IMR-90 (cell line): ENCODE measurements at regions not wholly inside any gene's neighbourhood (a gene's known extent, or its start where the extent isn't known, plus 50 kb on each side); places are given as distances from the start of the nearest gene placed in this dataset.

Source experiments
- ATAC-seq: fragments of 200-7000 bp; cut with Tn5 transposase; 2 replicates; pipeline ENCODE4 v1.9.1; 2020; ENCODE audit warnings: low read depth, mild to moderate bottlenecking, moderate library complexity
- BruUV-seq: library from RNA; stranded (reverse); fragments of 400-500 nt; replicated peaks from 2 replicates; lab custom pipeline; 2021; lab: Mats Ljungman, UMichigan
- CTCF ChIA-PET: fragments of 300-600 bp; formaldehyde crosslinking; extraction: SDS; loops from one replicate; lab custom pipeline; 2021; ENCODE audit warnings: antibody characterized with exemption; lab: Yijun Ruan, JAX
- POLR2A ChIA-PET: fragments of 300-600 bp; sonication (Branson Sonifier 250); formaldehyde crosslinking; loops from one replicate; lab custom pipeline; 2022; ENCODE audit warnings: antibody characterized with exemption; ENCODE audit not compliant: unreplicated experiment; lab: Charles Lee
- DNase-seq: peaks from one replicate; pipeline ENCODE4 v3.0.0; 2013
- H2AFZ ChIP-seq: replicated peaks from 2 replicates; pipeline ENCODE3; 2013; ENCODE audit warnings: low read length, mild to moderate bottlenecking; ENCODE audit not compliant: poor library complexity
- H2AK5ac ChIP-seq: 2 replicates; pipeline ENCODE4 v1.6.1; 2013; ENCODE audit warnings: low read depth, low read length, inconsistent platforms
- H2AK9ac ChIP-seq: replicated peaks from 2 replicates; pipeline ENCODE3; 2013; ENCODE audit warnings: mild to moderate bottlenecking, low read depth, low read length, moderate library complexity; ENCODE audit not compliant: poor library complexity
- H2BK120ac ChIP-seq: 2 replicates; pipeline ENCODE4 v1.6.1; 2013; ENCODE audit warnings: low read depth, low read length, inconsistent platforms
- H2BK15ac ChIP-seq: 3 replicates; pipeline ENCODE4 v1.6.1; 2013; ENCODE audit warnings: low read depth, low read length, inconsistent platforms
- H2BK20ac ChIP-seq: 2 replicates; pipeline ENCODE4 v1.6.1; 2013; ENCODE audit warnings: low read depth, mild to moderate bottlenecking, inconsistent platforms, low read length, moderate library complexity
- H2BK5ac ChIP-seq: 2 replicates; pipeline ENCODE4 v1.6.1; 2013; ENCODE audit warnings: mild to moderate bottlenecking, low read depth, low read length, inconsistent platforms; ENCODE audit not compliant: poor library complexity, severe bottlenecking
- H3K14ac ChIP-seq: replicated peaks from 2 replicates; pipeline ENCODE4 v1.6.1; 2013; ENCODE audit warnings: low read depth, low read length, inconsistent platforms
- H3K18ac ChIP-seq: 2 replicates; pipeline ENCODE4 v1.6.1; 2013; ENCODE audit warnings: low read depth, low read length, control low read depth
- H3K23ac ChIP-seq: 2 replicates; pipeline ENCODE4 v1.6.1; 2013; ENCODE audit warnings: low read depth, low read length, inconsistent platforms
- H3K27ac ChIP-seq: 2 replicates; pipeline ENCODE4 v1.5.1; 2013; ENCODE audit warnings: mild to moderate bottlenecking, control low read depth, low read length; ENCODE audit not compliant: insufficient read depth
- H3K27me3 ChIP-seq: 2 replicates; pipeline ENCODE4 v1.6.1; 2013; ENCODE audit warnings: low read length; ENCODE audit not compliant: control insufficient read depth, insufficient read depth
- H3K36me3 ChIP-seq: 2 replicates; pipeline ENCODE4 v1.6.1; 2013; ENCODE audit warnings: low read length, mixed read lengths; ENCODE audit not compliant: control insufficient read depth, insufficient read depth
- H3K4ac ChIP-seq: 2 replicates; pipeline ENCODE4 v1.6.1; 2013; ENCODE audit warnings: low read depth, low read length, inconsistent platforms
- H3K4me1 ChIP-seq: 2 replicates; pipeline ENCODE4 v1.6.1; 2013; ENCODE audit warnings: low read length, mixed read lengths; ENCODE audit not compliant: control insufficient read depth, insufficient read depth
- H3K4me2 ChIP-seq: 2 replicates; pipeline ENCODE4 v1.6.1; 2013; ENCODE audit warnings: low read depth, mild to moderate bottlenecking, control low read depth, low read length, moderate library complexity
- H3K4me3 ChIP-seq: 2 replicates; pipeline ENCODE4 v1.5.1; 2013; ENCODE audit warnings: low read depth, mild to moderate bottlenecking, control low read depth, low read length, moderate library complexity; ENCODE audit not compliant: insufficient read depth
- H3K56ac ChIP-seq: 2 replicates; pipeline ENCODE4 v1.6.1; 2013; ENCODE audit warnings: low read length, inconsistent platforms; ENCODE audit not compliant: insufficient read depth; ENCODE audit errors: extremely low read depth
- H3K79me1 ChIP-seq, 2 experiments: 2 replicates each; pipeline ENCODE4 v1.6.1; 2013; ENCODE audit warnings: low read length in 2 of 2, inconsistent platforms in 1 of 2, low read depth in 1 of 2
- H3K9ac ChIP-seq: 2 replicates; pipeline ENCODE4 v1.6.1; 2013; ENCODE audit warnings: low read depth, low read length, control low read depth
- H3K9me1 ChIP-seq: 2 replicates; pipeline ENCODE4 v1.6.1; 2013; ENCODE audit warnings: low read length, inconsistent platforms; ENCODE audit not compliant: insufficient read depth
- H3K9me3 ChIP-seq: 2 replicates; pipeline ENCODE4 v1.6.1; 2013; ENCODE audit warnings: low read length; ENCODE audit not compliant: control insufficient read depth, insufficient read depth
- H4K20me1 ChIP-seq: 2 replicates; pipeline ENCODE4 v1.6.1; 2013; ENCODE audit warnings: low read length, inconsistent platforms; ENCODE audit not compliant: insufficient read depth
- H4K5ac ChIP-seq: 2 replicates; pipeline ENCODE4 v1.6.1; 2013; ENCODE audit warnings: mild to moderate bottlenecking, low read depth, low read length, control low read depth
- H4K8ac ChIP-seq, 2 experiments: 2 replicates each; pipeline ENCODE4 v1.6.1; 2013; ENCODE audit warnings: low read depth in 2 of 2, low read length in 2 of 2, control low read depth in 1 of 2, inconsistent platforms in 1 of 2
- H4K91ac ChIP-seq: 2 replicates; pipeline ENCODE4 v1.6.1; 2013; ENCODE audit warnings: low read depth, low read length, inconsistent platforms; ENCODE audit not compliant: insufficient read depth
- BHLHE40 ChIP-seq: fragments of 150-350 bp; IDR thresholded peaks from 2 replicates; pipeline ENCODE4 v1.6.1; 2016; ENCODE audit warnings: mild to moderate bottlenecking, low read depth, low read length
- CHD1 ChIP-seq: IDR thresholded peaks from 2 replicates; pipeline ENCODE4 v1.6.1; 2012; ENCODE audit warnings: low read depth, low read length, improper control_type of control experiment
- FOS ChIP-seq: fragments of 150-350 bp; IDR thresholded peaks from 2 replicates; pipeline ENCODE4 v1.6.1; 2016; ENCODE audit warnings: low read depth, low read length
- NFE2L2 ChIP-seq: fragments of 150-350 bp; IDR thresholded peaks from 2 replicates; pipeline ENCODE4 v1.6.1; 2016; ENCODE audit warnings: low read depth, mild to moderate bottlenecking, low read length
- POLR2A ChIP-seq: IDR thresholded peaks from 2 replicates; pipeline ENCODE4 v1.6.1; 2012; ENCODE audit warnings: mild to moderate bottlenecking, low read depth, low read length
- SMC3 ChIP-seq: fragments of 150-350 bp; IDR thresholded peaks from 2 replicates; pipeline ENCODE4 v1.6.1; 2016; ENCODE audit warnings: low read depth, mild to moderate bottlenecking, antibody characterized with exemption, low read length, moderate library complexity
- WGBS, 2 experiments: methylation state at CpG; one replicate each; pipeline versions ENCODE4 v1.1.5 to v1.1.7; 2013; ENCODE audit warnings: missing lambda C conversion rate in 2 of 2; ENCODE audit not compliant: insufficient read length in 1 of 2; ENCODE audit errors: extremely low coverage in 2 of 2; 5-methylcytosine and 5-hydroxymethylcytosine counted together
- dilution Hi-C: fragments of 300-500 bp; cut with HindIII; formaldehyde crosslinking; loops from one replicate; pipeline ENCODE4 v1.14.3; 2018; ENCODE audit warnings: low sequenced_read_pairs; ENCODE audit not compliant: unreplicated experiment
- in situ Hi-C: fragments of 300-500 bp; cut with MboI; formaldehyde crosslinking; loops from 3 replicates; pipeline ENCODE4 v1.14.3; 2019; ENCODE audit warnings: low sequenced_read_pairs, inconsistent platforms, mixed read lengths
- intact Hi-C: fragments of 100-400 bp; cut with micrococcal nuclease; formaldehyde crosslinking; loops from 2 replicates; pipeline ENCODE4 v1.10.0; 2022
- TF ChIP-seq, protein P1 (sequence below): fragments of 150-350 bp; IDR thresholded peaks from 2 replicates; pipeline ENCODE4 v1.6.1; 2016; ENCODE audit warnings: low read depth, mild to moderate bottlenecking, low read length, moderate library complexity, borderline replicate concordance

DNA sequence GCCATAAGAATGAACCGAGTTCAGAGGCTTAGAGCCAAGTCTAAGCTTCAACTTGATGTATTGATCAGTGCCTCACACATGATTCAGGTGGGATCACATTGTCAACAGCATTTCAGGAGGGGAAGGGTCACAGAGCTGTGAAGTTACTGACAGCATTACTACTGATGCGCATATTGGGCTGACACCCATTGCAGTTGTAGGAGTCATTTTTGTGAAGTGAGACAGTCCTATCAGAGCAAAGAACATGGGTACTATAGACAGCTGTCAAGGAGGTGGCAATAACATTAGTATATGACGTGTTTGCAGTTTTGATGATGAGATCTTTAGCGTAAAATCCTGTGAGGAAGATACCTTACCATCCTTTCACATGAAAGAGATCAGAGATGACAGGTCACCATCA, 206.0 kb upstream of the RBM19 start:
- Histone ChIP-seq H4K5ac (no peak overlapping the region), H3K79me1 (no peaks in the 10 kb centered on the region), H3K23ac (no peak overlapping the region), H3K9me1 (no peaks in the 10 kb centered on the region), H2AK9ac (no peak overlapping the region), H3K18ac (no peak overlapping the region), H3K27me3 (no peaks in the 10 kb centered on the region; the same call in 1 of the 2 replicates), H2BK20ac (no peak overlapping the region), H2BK120ac (no peak overlapping the region), H3K4me2 (no peak overlapping the region), H4K91ac (no peak overlapping the region), H3K9ac (no peak overlapping the region), H3K4me3 (no peak overlapping the region), H3K4ac (no peak overlapping the region), H2AK5ac (no peak overlapping the region), H3K9me3 (no peaks in the 10 kb centered on the region), H3K4me1 (no peaks in the 10 kb centered on the region), H3K14ac (no peak overlapping the region), H4K8ac (no peak overlapping the region), H4K20me1 (no peaks in the 10 kb centered on the region), H2BK5ac (no peak overlapping the region), H3K36me3 (no peaks in the 10 kb centered on the region), H2BK15ac (no peak overlapping the region), H3K27ac (no peak overlapping the region), H3K56ac (no peak overlapping the region), H2AFZ (no peak overlapping the region)
- in situ Hi-C loops: loop anchor here (25.0 kb wide), 1 partner anchor 340 kb away; no protein-coding TSS in a partner anchor
- ChIA-PET POLR2A (no interaction called here), CTCF (no interaction called here)
- TF ChIP-seq BHLHE40: no peak
- no peak for TF ChIP-seq SMC3
- no peak for TF ChIP-seq FOS
- no peak for TF ChIP-seq NFE2L2
- TF ChIP-seq POLR2A: no peak
- TF ChIP-seq, protein P1, sequence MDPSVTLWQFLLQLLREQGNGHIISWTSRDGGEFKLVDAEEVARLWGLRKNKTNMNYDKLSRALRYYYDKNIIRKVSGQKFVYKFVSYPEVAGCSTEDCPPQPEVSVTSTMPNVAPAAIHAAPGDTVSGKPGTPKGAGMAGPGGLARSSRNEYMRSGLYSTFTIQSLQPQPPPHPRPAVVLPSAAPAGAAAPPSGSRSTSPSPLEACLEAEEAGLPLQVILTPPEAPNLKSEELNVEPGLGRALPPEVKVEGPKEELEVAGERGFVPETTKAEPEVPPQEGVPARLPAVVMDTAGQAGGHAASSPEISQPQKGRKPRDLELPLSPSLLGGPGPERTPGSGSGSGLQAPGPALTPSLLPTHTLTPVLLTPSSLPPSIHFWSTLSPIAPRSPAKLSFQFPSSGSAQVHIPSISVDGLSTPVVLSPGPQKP: no peak
- no peak for TF ChIP-seq CHD1
- intact Hi-C loops: no loop called here
- DNase-seq (no peak), ATAC-seq (no peak)
- WGBS, 2 experiments: 0% methylated on average over 1 of the region's 4 CpGs; no CpG with 5 or more reads in 1 of the 2 experiments
- dilution Hi-C loops: no loop called here
- BruUV-seq: no TSS peak
